ENCODE measurements at regions not wholly inside any gene's neighbourhood (a gene's known extent, or its start where the extent isn't known, plus 50 kb on each side); places are given as distances from the start of the nearest gene placed in this dataset.
A peak's percentile ranks its signal among the peaks of the same experiment; 100 is the strongest.

DNA sequence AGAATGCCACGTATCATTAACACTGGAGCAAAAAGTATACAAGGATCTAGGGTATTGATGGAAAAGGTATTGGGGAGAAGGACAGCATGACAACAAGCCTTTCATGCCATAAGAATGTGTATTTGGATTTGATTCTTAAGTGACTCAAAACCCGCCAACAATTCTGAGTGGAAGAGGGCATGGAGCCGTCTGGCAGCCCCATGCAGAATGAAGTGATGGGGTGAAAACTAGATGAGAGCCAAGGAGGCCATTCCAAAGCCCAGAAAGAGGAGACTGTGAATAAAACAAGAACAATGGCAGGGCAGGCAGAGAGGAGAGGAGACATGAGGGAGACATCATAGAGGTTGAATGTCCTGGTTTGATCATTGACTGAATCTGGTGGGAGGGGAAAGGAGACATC lies 272.3 kb upstream of the WWC1 start:
- no peak for DNase-seq
- in situ Hi-C loops (cut with MboI; ENCODE audit: low pct_unique_long_range_greater_than_20kb, low sequenced_read_pairs): no loop called here

DNA sequence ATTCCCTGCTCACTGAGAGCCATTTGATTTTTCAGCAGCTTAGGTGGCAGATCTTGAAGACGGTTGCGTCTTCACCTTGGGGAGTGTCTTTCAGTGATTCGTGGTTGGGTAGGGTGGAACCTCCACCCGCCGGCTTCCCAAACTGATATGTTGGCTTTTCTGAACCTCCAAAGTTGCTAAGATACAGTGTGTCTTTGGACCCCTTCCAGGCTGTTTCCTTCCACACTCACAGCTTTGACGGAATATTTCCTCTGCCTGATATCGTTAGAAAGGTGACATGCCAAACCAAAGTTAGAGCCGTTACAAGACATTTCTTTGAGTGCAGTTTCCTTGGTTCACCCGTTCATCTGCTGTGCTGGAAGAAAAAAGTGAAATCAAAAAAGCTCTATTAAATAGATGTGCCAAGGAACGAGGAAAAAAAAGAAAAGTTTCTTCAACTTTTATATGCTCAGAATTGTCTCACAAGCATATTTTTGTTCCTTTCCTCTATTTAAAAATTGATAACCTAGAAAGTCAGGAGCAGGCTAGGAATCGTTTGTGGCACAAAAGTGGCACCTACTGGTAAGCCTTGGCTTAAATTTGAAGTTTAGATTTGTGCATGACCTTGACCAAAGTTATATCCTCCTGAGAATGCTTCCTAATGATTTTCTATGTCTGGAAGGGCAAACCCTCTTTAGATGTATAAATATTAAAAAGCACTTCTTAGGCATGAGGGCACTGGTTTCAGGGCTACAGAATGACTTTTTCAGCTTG lies 270.7 kb upstream of the WWC1 start:
- in situ Hi-C loops (cut with MboI; ENCODE audit: low pct_unique_long_range_greater_than_20kb, low sequenced_read_pairs): no loop called here
- DNase-seq: peak; percentile 0

DNA sequence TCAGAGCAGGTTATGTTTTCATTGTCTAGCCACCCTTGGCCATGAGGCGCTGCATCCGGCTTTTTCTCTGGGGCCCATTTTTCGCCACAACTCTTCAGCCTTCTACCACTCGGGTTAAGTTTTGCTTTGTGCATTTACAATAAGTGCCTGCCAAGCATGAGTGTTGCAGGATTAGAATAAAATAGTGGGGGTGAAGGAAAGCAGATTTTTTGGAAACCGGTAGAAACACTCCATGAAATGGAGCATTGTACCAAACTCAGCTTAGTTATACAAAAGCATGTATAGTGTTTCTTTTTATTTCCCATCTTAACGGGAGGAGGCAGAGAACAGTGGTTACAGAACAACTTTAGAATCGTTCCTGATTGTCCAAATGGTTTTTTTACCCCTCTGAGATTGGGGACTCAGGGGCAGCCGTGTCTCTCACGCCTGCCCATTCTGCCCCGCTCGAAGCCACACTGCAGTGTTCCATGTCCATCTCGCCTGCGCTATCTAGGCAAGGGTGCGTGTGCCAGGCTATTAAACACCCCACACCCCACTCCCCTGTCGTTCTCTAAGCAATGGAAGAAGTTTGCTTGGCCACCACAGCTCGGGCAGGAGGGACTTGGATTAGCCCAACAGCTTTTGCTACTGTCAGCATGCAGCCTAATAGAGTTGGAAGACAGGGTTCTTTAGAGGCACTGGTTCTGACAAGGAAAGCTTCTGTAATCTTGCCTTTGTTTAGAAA lies 268.8 kb upstream of the WWC1 start:
- DNase-seq: no peak
- in situ Hi-C loops (cut with MboI; ENCODE audit: low pct_unique_long_range_greater_than_20kb, low sequenced_read_pairs): no loop called here

DNA sequence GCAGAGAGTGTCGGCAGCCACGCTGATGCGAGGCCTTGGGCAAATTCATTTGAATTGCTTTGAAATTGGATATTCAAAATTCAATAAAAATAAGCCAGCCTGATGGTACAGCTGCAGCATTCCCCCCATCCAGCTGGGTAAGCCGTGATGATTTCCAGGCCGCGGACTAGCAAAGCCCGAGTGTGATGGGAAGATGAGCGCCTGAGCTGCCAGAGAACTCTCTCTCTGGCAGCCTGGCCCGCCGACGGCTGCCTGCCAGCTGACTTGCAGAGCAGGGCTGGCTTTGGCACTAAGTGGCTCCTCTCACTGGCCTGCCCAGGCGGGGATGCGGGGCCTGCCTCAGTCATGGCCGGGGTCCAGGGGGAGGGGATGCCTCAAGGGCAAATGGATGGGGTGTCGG lies 268.3 kb upstream of the WWC1 start:
- DNase-seq: no peak
- in situ Hi-C loops (cut with MboI; ENCODE audit: low pct_unique_long_range_greater_than_20kb, low sequenced_read_pairs): no loop called here

DNA sequence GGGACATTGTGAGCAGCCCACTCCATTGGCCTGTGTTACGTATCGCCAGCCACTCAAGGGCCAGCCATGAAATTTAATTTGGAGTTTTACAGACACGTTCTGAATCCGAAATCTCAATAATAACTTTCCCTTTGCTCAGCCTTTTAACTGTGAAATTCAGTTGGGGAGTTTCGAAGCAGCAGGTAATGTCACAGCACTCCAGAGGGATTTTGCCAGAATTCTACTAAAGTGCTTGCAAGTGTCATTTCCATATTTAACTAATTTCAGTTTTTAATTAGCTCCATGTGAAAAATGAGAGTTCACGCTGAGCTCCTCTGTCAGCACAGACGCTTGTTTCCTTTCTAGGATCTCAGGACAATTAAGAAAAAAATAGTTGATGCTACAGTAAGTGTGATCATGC lies 267.1 kb upstream of the WWC1 start:
- in situ Hi-C loops (cut with MboI; ENCODE audit: low pct_unique_long_range_greater_than_20kb, low sequenced_read_pairs): no loop called here
- DNase-seq: no peak

DNA sequence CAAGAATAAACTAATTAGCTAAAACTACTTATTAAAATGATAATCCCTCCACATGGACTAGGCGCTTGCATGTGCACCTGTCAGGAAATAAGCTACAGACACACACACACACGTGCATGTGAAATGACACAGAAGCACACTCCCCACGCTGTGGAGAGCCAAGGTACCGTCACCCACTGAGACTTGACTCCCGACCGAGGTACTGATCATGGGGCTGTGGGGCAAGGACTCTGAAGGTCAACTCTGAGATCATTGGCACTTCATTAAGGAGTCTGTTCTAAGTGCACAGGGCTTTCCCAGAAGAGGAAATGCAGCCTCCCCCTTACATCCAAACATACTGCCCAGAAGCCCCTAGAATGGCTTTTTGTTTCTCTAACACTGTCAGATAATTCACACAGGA lies 264.4 kb upstream of the WWC1 start:
- DNase-seq: no peak
- in situ Hi-C loops (cut with MboI; ENCODE audit: low pct_unique_long_range_greater_than_20kb, low sequenced_read_pairs): no loop called here

DNA sequence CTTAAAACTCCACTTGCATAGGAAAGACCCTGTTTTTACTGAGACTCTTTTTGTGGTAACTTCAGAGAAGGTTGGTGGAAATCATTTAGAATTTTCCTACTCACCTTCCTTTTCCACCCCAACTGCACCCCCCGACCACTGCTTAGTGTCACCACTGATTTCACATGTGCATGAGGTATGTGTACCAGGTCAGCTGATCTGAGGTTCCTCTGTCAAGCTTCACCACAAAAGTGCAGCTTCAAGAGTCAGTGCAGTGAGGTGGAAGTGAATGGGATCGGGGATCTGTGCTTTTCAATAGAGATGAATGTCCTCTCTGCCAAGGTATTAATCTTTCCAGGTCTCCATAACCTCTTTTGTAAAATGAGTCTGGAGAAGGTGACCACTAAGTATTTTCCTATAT lies 260.5 kb upstream of the WWC1 start:
- in situ Hi-C loops (cut with MboI; ENCODE audit: low pct_unique_long_range_greater_than_20kb, low sequenced_read_pairs): no loop called here
- DNase-seq: no peak

DNA sequence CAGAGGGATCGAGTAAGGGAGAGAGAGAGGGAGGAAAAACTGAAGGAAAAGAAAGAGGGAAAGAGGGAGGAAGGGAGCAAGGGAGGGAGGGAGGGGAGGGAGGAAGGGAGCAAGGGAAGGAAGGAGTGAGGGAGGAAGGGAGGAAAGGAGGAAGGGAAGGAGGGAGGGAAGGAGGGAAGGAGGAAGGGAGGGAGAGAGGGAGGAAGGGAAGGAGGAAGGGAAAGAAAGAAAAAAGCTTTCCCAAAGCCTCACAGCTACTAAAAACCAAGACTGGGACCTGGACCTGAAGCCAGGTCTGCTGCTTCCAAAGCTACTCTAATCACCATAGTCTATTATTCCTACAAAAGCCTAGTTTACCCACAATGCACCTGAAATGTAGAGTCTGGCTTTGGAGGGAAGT lies 259.8 kb upstream of the WWC1 start:
- in situ Hi-C loops (cut with MboI; ENCODE audit: low pct_unique_long_range_greater_than_20kb, low sequenced_read_pairs): no loop called here
- no peak for DNase-seq

DNA sequence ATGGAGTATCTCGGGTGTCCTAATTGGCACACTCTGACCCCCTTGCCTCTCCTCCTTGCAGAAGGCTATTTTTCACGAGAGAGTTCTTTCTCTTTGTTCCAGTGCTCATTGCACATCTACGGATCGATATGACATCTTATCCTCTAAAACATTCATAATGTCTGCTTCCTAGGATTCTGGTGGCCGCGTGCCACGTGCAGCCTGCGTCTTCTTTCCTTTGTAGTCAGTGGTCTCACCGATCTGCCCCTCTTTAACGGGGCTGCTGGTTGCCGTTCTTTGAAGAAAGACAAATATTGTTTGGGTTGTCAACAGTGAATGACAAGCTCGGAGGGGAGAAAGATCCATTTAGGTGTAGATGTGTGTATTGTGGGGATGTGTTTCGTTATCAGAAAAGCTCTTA lies 252.4 kb upstream of the WWC1 start:
- in situ Hi-C loops (cut with MboI; ENCODE audit: low pct_unique_long_range_greater_than_20kb, low sequenced_read_pairs): no loop called here

DNA sequence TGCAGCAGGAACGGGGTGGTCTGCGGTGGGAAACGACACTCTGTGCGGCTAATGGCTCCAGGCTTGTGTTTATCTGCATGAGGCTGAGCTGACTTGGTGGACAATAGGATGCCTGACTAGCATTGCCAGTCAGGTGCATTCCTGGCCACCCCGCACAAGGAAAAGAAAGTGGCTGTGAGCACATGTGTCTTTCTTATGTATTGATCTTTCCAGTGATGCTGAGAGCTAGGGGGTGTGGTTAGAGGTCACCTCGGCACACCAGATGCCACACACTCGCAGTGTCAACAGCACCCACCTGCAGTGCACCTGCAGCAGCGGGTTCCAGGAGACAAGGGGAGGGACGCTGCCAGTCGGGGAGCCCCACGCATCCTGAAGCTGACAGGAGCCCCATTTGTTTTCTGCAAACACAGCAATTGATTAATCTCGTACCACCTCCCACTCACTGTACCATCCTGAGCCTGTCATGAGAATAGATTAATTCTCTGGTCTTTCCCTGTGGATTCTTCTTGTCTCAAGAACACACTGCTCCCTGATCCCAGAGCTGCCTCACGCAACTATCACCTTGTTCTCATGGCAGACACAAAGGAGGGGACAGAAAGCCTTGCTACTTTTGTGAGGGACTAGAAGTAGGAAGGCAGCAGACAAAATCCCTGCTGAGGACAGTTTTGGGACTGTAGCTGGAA lies 251.7 kb upstream of the WWC1 start:
- in situ Hi-C loops (cut with MboI; ENCODE audit: low pct_unique_long_range_greater_than_20kb, low sequenced_read_pairs): no loop called here
- DNase-seq: no peak

More for the DNA sequence above, 252.4 kb upstream of the WWC1 start:
- DNase-seq: no peak

DNA sequence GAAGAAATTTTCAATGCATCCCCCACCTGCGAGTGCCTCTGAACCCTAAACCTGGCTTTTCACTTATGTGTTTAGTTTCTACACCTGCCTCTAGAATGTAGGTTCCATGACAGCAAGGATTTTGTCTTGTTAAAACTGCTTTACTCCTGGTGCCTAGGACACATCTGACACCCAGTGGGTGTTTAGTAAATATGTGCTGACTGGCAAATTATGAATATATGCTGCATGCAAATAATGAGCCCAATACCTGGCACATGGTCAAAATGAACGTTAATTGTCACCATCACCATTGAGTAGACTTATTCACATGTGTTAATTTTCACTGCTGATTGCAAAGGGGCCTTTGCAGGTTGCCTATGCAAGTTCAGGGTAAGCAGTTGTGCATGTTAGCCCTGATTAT lies 249.9 kb upstream of the WWC1 start:
- DNase-seq: no peak
- in situ Hi-C loops (cut with MboI; ENCODE audit: low pct_unique_long_range_greater_than_20kb, low sequenced_read_pairs): no loop called here

DNA sequence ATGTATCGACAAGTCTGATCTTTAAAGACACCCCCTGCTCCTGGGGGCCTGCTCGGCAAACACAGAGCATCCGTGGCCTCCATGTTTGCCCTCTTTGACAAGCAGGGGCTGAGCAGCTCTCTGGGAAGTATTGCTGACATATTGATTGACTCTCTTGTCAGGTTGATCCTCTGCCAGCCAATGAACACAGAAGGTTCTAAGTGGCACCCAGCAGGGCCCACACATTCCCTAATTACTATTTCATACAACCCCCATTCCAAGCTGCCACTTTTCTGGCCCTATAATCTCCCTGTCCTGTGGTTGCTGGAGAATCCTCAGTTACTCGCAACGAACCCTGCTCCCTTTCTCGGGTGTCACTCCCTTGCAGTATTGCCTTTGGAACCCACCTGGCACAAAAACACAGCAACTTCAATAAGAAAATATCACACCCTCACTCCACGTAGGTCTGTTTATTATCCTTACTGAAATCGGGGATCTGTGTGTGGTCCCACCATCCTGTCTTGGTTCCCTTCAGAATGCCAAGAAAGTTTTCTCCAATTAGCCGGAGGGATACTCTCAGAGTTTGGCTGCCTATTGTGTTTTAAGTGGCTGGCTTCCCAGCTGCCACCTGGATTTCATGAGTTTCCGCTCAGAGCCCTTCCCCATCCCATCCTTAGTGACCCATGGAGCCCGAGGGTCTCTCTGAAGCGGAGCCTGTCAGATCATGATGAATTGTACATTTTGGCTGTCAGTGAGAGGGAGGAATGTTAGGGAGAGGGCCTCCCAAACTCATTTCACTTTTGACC lies 249.0 kb upstream of the WWC1 start:
- in situ Hi-C loops (cut with MboI; ENCODE audit: low pct_unique_long_range_greater_than_20kb, low sequenced_read_pairs): no loop called here
- DNase-seq: no peak

DNA sequence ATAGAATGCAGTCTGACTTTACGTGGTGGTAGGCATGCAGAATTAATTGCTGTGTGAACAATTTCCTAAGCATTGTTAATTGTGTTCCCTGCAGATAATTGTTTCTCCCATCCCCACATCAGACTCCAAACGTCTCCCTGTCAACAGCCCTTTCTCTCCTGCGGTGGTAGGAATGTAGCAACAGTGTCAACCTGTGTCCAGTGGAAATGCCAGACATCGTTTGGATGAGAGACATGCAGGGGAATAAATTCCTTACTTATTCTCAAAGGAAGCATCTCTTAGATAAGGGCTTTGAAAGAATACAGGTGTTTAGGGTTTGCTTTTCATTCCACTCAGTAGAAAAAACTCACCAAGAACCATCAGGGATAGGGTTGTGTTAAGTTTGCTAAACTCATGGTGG lies 245.3 kb upstream of the WWC1 start:
- DNase-seq: no peak
- in situ Hi-C loops (cut with MboI; ENCODE audit: low pct_unique_long_range_greater_than_20kb, low sequenced_read_pairs): no loop called here

DNA sequence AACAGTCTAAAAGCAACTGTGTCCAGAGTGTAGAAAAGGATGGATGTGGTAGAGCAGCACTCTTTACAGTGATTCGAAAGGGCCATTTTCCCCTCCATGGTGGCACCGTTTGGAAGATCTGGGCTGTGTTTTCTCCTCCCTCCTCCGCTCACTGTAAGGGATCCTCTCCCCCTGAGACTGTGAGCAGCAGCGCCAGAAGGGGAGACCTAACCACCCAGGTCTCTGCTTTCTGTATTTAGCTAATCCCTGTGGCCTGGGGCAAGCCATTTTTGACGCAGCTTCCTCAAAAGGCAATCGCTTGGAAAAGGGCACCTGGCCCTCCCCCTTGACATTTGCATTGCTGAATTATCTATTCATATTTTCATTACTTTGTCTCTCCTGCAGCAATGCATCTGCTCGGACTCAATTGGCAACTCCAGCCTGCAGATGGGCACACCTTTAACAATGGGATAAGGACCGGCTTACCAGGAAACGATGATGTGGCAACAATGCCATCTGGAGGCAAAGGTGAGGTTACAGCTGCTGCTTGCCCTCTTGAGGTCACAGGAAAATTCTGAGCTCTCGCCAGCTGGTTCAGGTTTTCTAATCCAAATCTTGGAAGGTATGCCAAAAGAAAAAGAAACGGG lies 244.3 kb upstream of the WWC1 start:
- DNase-seq: peak; percentile 5
- in situ Hi-C loops (cut with MboI; ENCODE audit: low pct_unique_long_range_greater_than_20kb, low sequenced_read_pairs): no loop called here

DNA sequence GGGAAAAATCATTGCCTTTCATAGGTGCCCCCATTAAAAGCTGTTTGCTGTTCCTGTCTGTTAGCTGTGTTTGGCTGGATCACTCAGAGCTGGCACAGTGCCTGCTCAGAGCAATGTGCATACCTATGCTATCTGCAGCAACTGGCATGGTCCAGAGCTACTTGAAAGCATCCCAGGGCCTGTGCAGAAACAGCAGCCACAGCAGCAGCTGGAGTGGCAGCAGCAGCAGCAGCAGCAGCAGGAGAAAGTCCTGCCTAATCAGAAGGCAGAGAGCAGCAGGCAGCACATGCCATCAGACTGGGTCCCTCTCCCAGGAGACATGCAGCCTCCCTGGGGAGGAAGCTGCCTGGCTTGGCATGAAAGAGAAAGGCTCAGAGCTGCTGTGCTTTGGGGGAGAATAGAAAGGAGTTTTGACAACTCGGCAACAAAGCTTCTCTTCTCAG lies 243.8 kb upstream of the WWC1 start:
- in situ Hi-C loops (cut with MboI; ENCODE audit: low pct_unique_long_range_greater_than_20kb, low sequenced_read_pairs): no loop called here
- DNase-seq: no peak

DNA sequence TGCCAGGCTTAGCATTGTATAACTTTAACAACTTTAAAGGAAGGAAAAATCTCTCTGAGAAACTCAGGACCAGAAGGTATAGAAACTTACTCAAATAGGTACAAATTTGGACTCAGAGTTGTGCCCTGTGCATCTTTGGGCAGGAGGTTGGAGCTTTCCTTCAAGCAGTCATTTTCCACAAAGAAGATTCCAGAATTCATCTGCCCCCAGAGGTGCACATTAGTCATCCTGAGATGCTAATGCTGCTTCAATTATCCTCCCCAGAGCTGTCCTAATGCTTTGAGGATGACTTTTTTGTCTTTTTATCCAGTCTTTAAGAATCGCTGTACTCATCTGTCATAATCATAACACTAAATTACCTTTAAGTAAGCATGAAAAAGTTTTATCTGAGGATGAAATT lies 243.0 kb upstream of the WWC1 start:
- DNase-seq: no peak

DNA sequence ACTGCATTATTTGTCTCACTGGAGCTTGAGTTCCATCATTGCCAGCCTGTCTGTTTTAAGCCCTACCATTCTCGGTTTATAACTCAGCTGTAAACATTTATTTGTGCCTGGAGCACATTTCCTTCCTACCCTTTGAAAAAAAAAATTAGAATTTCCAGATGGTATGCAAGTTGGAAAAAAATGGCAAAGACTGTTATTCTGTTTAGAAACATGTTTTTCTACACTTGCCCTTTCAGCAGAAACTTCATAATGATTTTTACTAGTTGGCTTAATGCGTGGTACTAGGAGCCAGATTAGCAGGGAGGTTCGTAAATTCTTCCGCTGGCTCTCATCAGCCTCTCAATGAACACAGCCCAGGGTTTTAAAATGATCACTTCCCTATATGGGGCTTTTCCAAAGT lies 238.8 kb upstream of the WWC1 start:
- in situ Hi-C loops (cut with MboI; ENCODE audit: low pct_unique_long_range_greater_than_20kb, low sequenced_read_pairs): no loop called here
- DNase-seq: no peak

More for the DNA sequence above, 243.0 kb upstream of the WWC1 start:
- in situ Hi-C loops (cut with MboI; ENCODE audit: low pct_unique_long_range_greater_than_20kb, low sequenced_read_pairs): no loop called here

DNA sequence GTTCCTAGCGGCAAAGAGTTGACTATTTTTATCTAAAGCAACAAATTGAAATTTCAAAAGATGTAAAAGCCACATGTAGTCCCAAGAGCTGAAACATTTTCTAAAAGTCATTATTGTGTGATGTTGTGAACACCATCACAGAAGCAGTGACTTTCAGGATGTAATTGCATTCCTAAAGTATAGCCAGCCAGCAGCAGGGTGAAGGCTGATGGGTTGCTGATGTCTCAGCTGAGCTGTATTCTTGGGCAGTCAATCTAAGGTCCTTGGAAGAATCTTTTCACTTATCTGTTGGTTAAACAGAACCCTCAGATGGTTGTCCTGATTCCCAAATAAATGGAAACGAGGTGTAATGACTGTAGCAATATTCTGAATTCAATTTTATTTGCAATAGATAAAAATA lies 237.4 kb upstream of the WWC1 start:
- in situ Hi-C loops (cut with MboI; ENCODE audit: low pct_unique_long_range_greater_than_20kb, low sequenced_read_pairs): no loop called here
- no peak for DNase-seq

DNA sequence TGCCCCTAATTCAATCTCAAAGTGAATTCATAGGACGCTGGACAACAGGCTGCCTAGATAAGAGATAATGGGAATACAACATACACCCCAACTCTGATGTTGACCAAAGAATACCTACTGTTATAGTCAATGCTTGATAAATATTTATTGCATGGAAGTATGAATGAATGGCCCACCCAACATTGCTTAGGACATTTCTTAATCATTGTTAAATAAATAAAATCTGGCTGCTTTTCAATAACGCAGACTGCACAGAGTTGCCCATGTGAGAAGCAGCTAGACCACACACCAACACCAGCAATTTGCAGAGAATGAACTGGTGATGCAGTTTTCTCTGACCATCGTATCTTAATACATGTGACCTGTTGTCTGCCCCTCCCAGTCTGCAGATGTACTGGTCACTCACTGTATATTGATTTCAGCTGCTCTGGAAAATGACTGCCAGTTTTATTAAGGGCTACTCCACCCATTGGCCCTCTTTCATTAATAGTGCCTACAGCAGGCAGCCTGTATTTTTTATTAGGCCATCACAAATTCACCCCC lies 236.2 kb upstream of the WWC1 start:
- in situ Hi-C loops (cut with MboI; ENCODE audit: low pct_unique_long_range_greater_than_20kb, low sequenced_read_pairs): no loop called here
- DNase-seq: no peak

Measured in KBM-7 (cell line).